Neuronal stem cell (in vitro differentiated cells): ENCODE measurements at regions not wholly inside any gene's neighbourhood (a gene's known extent, or its start where the extent isn't known, plus 50 kb on each side); places are given as distances from the start of the nearest gene placed in this dataset.

Experiments used
- DNase-seq: peaks from one replicate; pipeline ENCODE4 v3.0.0-alpha.2; 2013; ENCODE audit warnings: low spot score
- H2AFZ ChIP-seq: one replicate; pipeline ENCODE4 v1.6.1; 2013; ENCODE audit warnings: mild to moderate bottlenecking, low read length, inconsistent platforms
- H2AK5ac ChIP-seq: 2 replicates; pipeline ENCODE4 v1.6.1; 2013; ENCODE audit warnings: low read depth, mild to moderate bottlenecking, inconsistent platforms, low read length, moderate library complexity, mixed read lengths
- H2BK120ac ChIP-seq: 2 replicates; pipeline ENCODE4 v1.6.1; 2013; ENCODE audit warnings: low read depth, mild to moderate bottlenecking, inconsistent platforms, low read length, moderate library complexity, mixed read lengths
- H2BK12ac ChIP-seq: one replicate; pipeline ENCODE4 v1.6.1; 2013; ENCODE audit warnings: low read length, inconsistent platforms
- H2BK15ac ChIP-seq: 2 replicates; pipeline ENCODE4 v1.6.1; 2013; ENCODE audit warnings: mild to moderate bottlenecking, low read length, inconsistent platforms, mixed read lengths
- H2BK5ac ChIP-seq: one replicate; pipeline ENCODE4 v1.6.1; 2013; ENCODE audit warnings: inconsistent platforms, mild to moderate bottlenecking, low read length, moderate library complexity
- H3K14ac ChIP-seq: one replicate; pipeline ENCODE4 v1.6.1; 2013; ENCODE audit warnings: low read length, inconsistent platforms
- H3K18ac ChIP-seq: 2 replicates; pipeline ENCODE4 v1.6.1; 2013; ENCODE audit warnings: low read length, inconsistent platforms
- H3K23ac ChIP-seq: 2 replicates; pipeline ENCODE4 v1.6.1; 2013; ENCODE audit warnings: low read depth, mild to moderate bottlenecking, mixed read lengths, low read length, inconsistent platforms; ENCODE audit not compliant: poor library complexity
- H3K27ac ChIP-seq: replicated peaks from 3 replicates; pipeline ENCODE4 v1.5.1; 2013; ENCODE audit warnings: low read length, inconsistent platforms
- H3K27me3 ChIP-seq, 3 experiments: 2 replicates each; pipeline ENCODE4 v1.6.1; 2013; ENCODE audit warnings: low read length in 3 of 3, mild to moderate bottlenecking in 2 of 3, inconsistent platforms in 1 of 3, low read depth in 1 of 3, mixed read lengths in 1 of 3, moderate library complexity in 1 of 3; ENCODE audit not compliant: control insufficient read depth in 3 of 3, insufficient read depth in 3 of 3
- H3K36me3 ChIP-seq, 2 donors: replicated peaks in 1 of 2; 2 replicates each; pipeline ENCODE4 v1.6.1; 2013; ENCODE audit warnings: low read length in 2 of 2; ENCODE audit not compliant: control insufficient read depth in 2 of 2, insufficient read depth in 2 of 2
- H3K4ac ChIP-seq: 2 replicates; pipeline ENCODE4 v1.6.1; 2013; ENCODE audit warnings: inconsistent platforms, mild to moderate bottlenecking, low read length, moderate library complexity
- H3K4me1 ChIP-seq, 2 donors: 1 replicate in 1 of 2; 2 replicates in 1 of 2; pipeline ENCODE4 v1.6.1; 2013; ENCODE audit warnings: low read length in 2 of 2, low read depth in 1 of 2; ENCODE audit not compliant: control insufficient read depth in 2 of 2, insufficient read depth in 1 of 2
- H3K4me2 ChIP-seq: one replicate; pipeline ENCODE4 v1.6.1; 2013; ENCODE audit warnings: mild to moderate bottlenecking, low read length, inconsistent platforms; ENCODE audit not compliant: insufficient read depth, poor library complexity, severe bottlenecking
- H3K4me3 ChIP-seq, 2 donors: 2 replicates each; pipeline ENCODE4 v1.5.1; 2013; ENCODE audit warnings: low read length in 2 of 2, mild to moderate bottlenecking in 2 of 2, inconsistent platforms in 1 of 2, moderate library complexity in 1 of 2
- H3K79me1 ChIP-seq: one replicate; pipeline ENCODE4 v1.6.1; 2013; ENCODE audit warnings: low read depth, mild to moderate bottlenecking, inconsistent platforms, low read length, moderate library complexity
- H3K9ac ChIP-seq: one replicate; pipeline ENCODE4 v1.6.1; 2013; ENCODE audit warnings: mild to moderate bottlenecking, low read depth, low read length, inconsistent platforms; ENCODE audit not compliant: poor library complexity
- H3K9me3 ChIP-seq, 2 donors: replicated peaks in 1 of 2; 2 replicates each; pipeline versions ENCODE3 to v1.6.1; 2013; ENCODE audit warnings: low read length in 2 of 2, mild to moderate bottlenecking in 2 of 2, inconsistent platforms in 1 of 2, low read depth in 1 of 2, mixed read lengths in 1 of 2, moderate library complexity in 1 of 2; ENCODE audit not compliant: control insufficient read depth in 2 of 2, insufficient read depth in 1 of 2
- H4K8ac ChIP-seq: one replicate; pipeline ENCODE4 v1.6.1; 2013; ENCODE audit warnings: low read depth, mild to moderate bottlenecking, inconsistent platforms, low read length, moderate library complexity
- H4K91ac ChIP-seq: one replicate; pipeline ENCODE4 v1.6.1; 2013; ENCODE audit warnings: low read length, low read depth, mild to moderate bottlenecking, inconsistent platforms; ENCODE audit not compliant: poor library complexity
- WGBS, 2 donors: extraction: QIAGEN DNeasy Blood & Tissue Kit; methylation state at CpG; one replicate each; pipeline ENCODE4 v1.1.7; 2013; ENCODE audit warnings: missing lambda C conversion rate in 2 of 2, mixed read lengths in 1 of 2; ENCODE audit not compliant: insufficient read length in 2 of 2, insufficient replicate concordance in 1 of 2; ENCODE audit errors: extremely low coverage in 2 of 2; 5-methylcytosine and 5-hydroxymethylcytosine counted together

GRCh38 chr12:67586951-67587350, 61.6 kb upstream of the DYRK2 start:
- Histone ChIP-seq H2BK12ac (no peak overlapping the region), H3K27me3 (no peaks in the 10 kb centered on the region), H3K18ac (no peak overlapping the region), H2BK120ac (no peak overlapping the region), H3K4me3 (no peak overlapping the region), H3K27ac (no peak overlapping the region), H3K14ac (no peak overlapping the region), H2AK5ac (no peak overlapping the region), H3K4me1 (peaks cover 0 to 2% of the 10 kb centered on the region in 2 donors), H3K36me3 (no peaks in the 10 kb centered on the region), H3K23ac (no peak overlapping the region), H2AFZ (no peak overlapping the region), H2BK5ac (no peak overlapping the region), H3K4me2 (no peak overlapping the region), H3K79me1 (no peaks in the 10 kb centered on the region), H3K9me3 (no peaks in the 10 kb centered on the region), H4K8ac (no peak overlapping the region), H2BK15ac (no peak overlapping the region), H3K4ac (no peak overlapping the region), H4K91ac (no peak overlapping the region), H3K9ac (no peak overlapping the region)
- DNase-seq = no peak
- no CpG with 5 or more reads among the region's 4 CpGs for WGBS, 2 donors

DNA sequence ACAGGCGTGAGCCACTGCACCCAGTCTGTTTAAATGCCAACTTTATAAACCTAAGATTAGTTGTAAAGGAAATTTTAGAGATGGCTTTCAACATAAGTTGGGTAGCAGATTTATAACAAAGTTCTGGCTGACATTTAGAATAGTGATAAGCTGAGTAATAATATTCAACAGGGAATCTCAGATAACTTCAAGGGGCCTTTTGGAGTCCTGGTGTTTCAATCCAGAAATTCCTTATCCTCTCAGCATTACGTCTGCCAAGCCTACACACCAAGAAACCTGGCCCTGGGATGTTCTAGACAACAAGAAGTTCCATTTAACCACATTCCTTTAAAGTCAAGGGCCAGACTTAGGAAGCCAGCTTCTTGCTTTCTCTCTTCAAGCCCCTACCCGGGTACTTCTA, 59.5 kb upstream of the DYRK2 start:
- no CpG with 5 or more reads among the region's 3 CpGs for WGBS, 2 donors
- Histone ChIP-seq H2BK15ac (no peak overlapping the region), H3K4me2 (no peak overlapping the region)

GRCh38 chr12:67590149-67590790, 58.3 kb upstream of the DYRK2 start:
- no peak overlapping the region for H3K4ac ChIP-seq
- no peak overlapping the region for H2BK12ac ChIP-seq
- H3K79me1 ChIP-seq = no peaks in the 10 kb centered on the region
- no peak overlapping the region for H2AK5ac ChIP-seq
- H2AFZ ChIP-seq = no peak overlapping the region
- DNase-seq = no peak
- no peak overlapping the region for H3K9ac ChIP-seq
- H2BK15ac ChIP-seq = no peak overlapping the region
- H2BK120ac ChIP-seq = no peak overlapping the region
- H3K18ac ChIP-seq = no peak overlapping the region
- H3K9me3 ChIP-seq = no peaks in the 10 kb centered on the region
- H4K8ac ChIP-seq = no peak overlapping the region
- H2BK5ac ChIP-seq = no peak overlapping the region
- H3K4me2 ChIP-seq = no peak overlapping the region
- H3K4me1 ChIP-seq = peaks cover 0 to 2% of the 10 kb centered on the region in 2 donors
- H3K4me3 ChIP-seq = no peak overlapping the region
- no peak overlapping the region for H4K91ac ChIP-seq
- H3K36me3 ChIP-seq = no peaks in the 10 kb centered on the region
- no peaks in the 10 kb centered on the region for H3K27me3 ChIP-seq
- H3K27ac ChIP-seq = no peak overlapping the region
- H3K14ac ChIP-seq = no peak overlapping the region
- no CpG with 5 or more reads among the region's 4 CpGs for WGBS, 2 donors
- H3K23ac ChIP-seq = no peak overlapping the region

More for the DNA sequence above, 59.5 kb upstream of the DYRK2 start:
- H2AFZ ChIP-seq = no peak overlapping the region
- H2BK120ac ChIP-seq = no peak overlapping the region
- no peaks in the 10 kb centered on the region for H3K9me3 ChIP-seq
- H3K4ac ChIP-seq = no peak overlapping the region
- H3K4me3 ChIP-seq = no peak overlapping the region
- no peaks in the 10 kb centered on the region for H3K27me3 ChIP-seq
- peaks cover 0 to 2% of the 10 kb centered on the region in 2 donors for H3K4me1 ChIP-seq
- H2BK5ac ChIP-seq = no peak overlapping the region
- H3K36me3 ChIP-seq = no peaks in the 10 kb centered on the region
- no peak overlapping the region for H3K18ac ChIP-seq
- no peak overlapping the region for H3K14ac ChIP-seq
- no peak overlapping the region for H4K91ac ChIP-seq
- no peak overlapping the region for H3K9ac ChIP-seq
- H4K8ac ChIP-seq = no peak overlapping the region
- DNase-seq = no peak
- H3K23ac ChIP-seq = no peak overlapping the region
- H3K79me1 ChIP-seq = no peaks in the 10 kb centered on the region
- H2AK5ac ChIP-seq = no peak overlapping the region
- no peak overlapping the region for H3K27ac ChIP-seq
- H2BK12ac ChIP-seq = no peak overlapping the region

DNA sequence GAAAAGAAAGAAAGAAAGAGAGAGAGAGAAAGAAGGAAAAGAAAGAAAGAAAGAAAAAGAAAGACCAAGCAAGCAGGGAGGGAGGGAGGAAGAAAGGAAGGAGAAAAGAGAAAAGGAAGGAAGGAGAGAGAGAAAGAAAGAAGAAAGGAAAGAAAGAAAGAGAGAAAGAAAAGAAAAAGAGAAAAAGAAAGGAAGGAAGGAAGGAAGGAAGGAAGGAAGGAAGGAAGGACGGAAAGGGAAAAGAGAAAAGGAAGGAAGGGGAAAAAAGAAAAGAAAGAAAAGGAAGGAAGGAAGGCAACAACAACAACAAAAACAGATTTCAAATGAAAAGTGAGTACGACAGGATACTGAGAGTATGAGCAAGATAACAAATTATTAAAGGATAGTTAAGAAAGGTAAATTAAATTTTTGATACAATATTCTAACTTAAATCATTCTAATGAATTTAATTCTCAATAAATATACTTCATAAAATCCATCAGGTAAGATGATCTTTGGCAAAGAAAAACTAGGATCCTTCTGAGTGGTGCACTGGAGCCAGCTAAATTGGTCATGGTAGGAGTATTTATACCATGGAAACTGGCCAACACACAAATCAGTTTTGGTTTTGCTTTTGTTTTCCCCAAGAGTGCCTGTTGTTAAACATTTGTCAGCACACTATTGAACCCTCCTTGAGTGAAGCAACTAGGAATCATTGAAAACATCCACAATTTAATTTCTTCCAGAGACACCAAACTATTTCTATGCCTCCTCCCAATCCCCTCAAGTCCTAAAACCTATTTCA, 56.1 kb upstream of the DYRK2 start:
- no peak overlapping the region for H3K4me2 ChIP-seq
- H3K4ac ChIP-seq = no peak overlapping the region
- no peak overlapping the region for H2BK12ac ChIP-seq
- H2BK15ac ChIP-seq = no peak overlapping the region
- no peak overlapping the region for H3K27ac ChIP-seq
- no peak overlapping the region for H4K91ac ChIP-seq
- no peak overlapping the region for H4K8ac ChIP-seq
- H2BK120ac ChIP-seq = no peak overlapping the region
- no peak overlapping the region for H2AFZ ChIP-seq
- WGBS, 2 donors = no CpG with 5 or more reads among the region's 2 CpGs
- no peak overlapping the region for H2BK5ac ChIP-seq
- H3K18ac ChIP-seq = no peak overlapping the region
- H3K79me1 ChIP-seq = no peaks in the 10 kb centered on the region
- no peaks in the 10 kb centered on the region for H3K27me3 ChIP-seq
- no peak overlapping the region for H3K4me3 ChIP-seq
- peaks cover 0 to 2% of the 10 kb centered on the region in 2 donors for H3K9me3 ChIP-seq
- H3K14ac ChIP-seq = no peak overlapping the region
- no peak overlapping the region for H2AK5ac ChIP-seq
- H3K4me1 ChIP-seq = peaks cover 0 to 2% of the 10 kb centered on the region in 2 donors
- no peak overlapping the region for H3K9ac ChIP-seq
- DNase-seq = no peak
- no peak overlapping the region for H3K23ac ChIP-seq
- no peaks in the 10 kb centered on the region for H3K36me3 ChIP-seq
